ENCODE measurements at regions not wholly inside any gene's neighbourhood (a gene's known extent, or its start where the extent isn't known, plus 50 kb on each side); places are given as distances from the start of the nearest gene placed in this dataset.
A peak's percentile ranks its signal among the peaks of the same experiment; 100 is the strongest.

DNA sequence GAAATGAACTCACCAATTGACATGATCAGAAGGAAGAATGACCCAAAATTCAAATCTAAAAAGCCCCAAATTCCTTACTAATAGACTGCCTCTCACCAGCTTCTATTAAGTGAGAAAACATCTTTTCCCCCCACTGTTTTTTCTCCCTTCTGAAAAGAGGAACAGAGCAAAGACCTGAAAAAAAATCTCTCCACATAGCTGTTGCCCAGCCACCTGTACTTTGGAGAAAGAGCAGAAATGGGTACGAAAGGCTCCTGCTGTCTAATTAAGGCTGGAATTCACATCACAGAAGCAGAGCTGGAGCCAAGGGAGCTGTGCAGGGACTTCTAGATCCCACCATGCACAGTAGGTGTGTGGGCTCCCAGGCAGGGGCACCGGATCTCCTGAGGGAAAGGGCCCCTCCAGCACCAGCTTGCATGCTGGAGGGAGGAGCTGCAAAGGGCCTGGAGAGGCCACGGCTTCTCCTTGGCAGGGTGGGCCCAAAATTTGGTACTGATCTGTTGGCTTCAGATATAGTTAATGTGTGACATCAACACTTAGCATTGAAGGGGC lies 73.2 kb upstream of the DUSP22 start (continued):
- no peak for TF ChIP-seq RCOR1 (conservative IDR thresholded peaks at IDR 0.05; ENCODE audit: low read depth, low read length)
- peak; percentile 41; the same call in 1 of the 2 replicates for TF ChIP-seq TAF1 (IDR thresholded peaks at IDR 0.05; ENCODE audit: borderline replicate concordance, low read depth, low read length)
- TF ChIP-seq, protein P1, sequence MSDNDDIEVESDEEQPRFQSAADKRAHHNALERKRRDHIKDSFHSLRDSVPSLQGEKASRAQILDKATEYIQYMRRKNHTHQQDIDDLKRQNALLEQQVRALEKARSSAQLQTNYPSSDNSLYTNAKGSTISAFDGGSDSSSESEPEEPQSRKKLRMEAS (IDR thresholded peaks at IDR 0.05; ENCODE audit: low read depth, low read length), result no peak
- TF ChIP-seq, protein P2, sequence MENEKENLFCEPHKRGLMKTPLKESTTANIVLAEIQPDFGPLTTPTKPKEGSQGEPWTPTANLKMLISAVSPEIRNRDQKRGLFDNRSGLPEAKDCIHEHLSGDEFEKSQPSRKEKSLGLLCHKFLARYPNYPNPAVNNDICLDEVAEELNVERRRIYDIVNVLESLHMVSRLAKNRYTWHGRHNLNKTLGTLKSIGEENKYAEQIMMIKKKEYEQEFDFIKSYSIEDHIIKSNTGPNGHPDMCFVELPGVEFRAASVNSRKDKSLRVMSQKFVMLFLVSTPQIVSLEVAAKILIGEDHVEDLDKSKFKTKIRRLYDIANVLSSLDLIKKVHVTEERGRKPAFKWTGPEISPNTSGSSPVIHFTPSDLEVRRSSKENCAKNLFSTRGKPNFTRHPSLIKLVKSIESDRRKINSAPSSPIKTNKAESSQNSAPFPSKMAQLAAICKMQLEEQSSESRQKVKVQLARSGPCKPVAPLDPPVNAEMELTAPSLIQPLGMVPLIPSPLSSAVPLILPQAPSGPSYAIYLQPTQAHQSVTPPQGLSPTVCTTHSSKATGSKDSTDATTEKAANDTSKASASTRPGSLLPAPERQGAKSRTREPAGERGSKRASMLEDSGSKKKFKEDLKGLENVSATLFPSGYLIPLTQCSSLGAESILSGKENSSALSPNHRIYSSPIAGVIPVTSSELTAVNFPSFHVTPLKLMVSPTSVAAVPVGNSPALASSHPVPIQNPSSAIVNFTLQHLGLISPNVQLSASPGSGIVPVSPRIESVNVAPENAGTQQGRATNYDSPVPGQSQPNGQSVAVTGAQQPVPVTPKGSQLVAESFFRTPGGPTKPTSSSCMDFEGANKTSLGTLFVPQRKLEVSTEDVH (IDR thresholded peaks at IDR 0.05; ENCODE audit: low read depth, partially characterized antibody), result no peak
- no peak for TF ChIP-seq SRF (IDR thresholded peaks at IDR 0.05; ENCODE audit: low read depth in 2 of 2, low read length in 2 of 2)
- no peak for TF ChIP-seq MEF2B (IDR thresholded peaks at IDR 0.05; ENCODE audit: partially characterized antibody, poor library complexity, severe bottlenecking)
- no peak for TF ChIP-seq CBX3 (IDR thresholded peaks at IDR 0.05; ENCODE audit: borderline replicate concordance, low read depth)
- no peak for TF ChIP-seq BRCA1 (IDR thresholded peaks at IDR 0.05; ENCODE audit: low read depth, low read length)
- no peak for TF ChIP-seq GABPA (IDR thresholded peaks at IDR 0.05; ENCODE audit: low read depth)
- no peak for TF ChIP-seq NBN (IDR thresholded peaks at IDR 0.05)
- 0 out of 2 replicates have a peak, but pooled peaks have one; percentile 16 for TF ChIP-seq MXI1 (IDR thresholded peaks at IDR 0.05; ENCODE audit: low read depth, low read length)
- no peak for TF ChIP-seq CHD4 (IDR thresholded peaks at IDR 0.05)
- TF ChIP-seq GATAD2B (conservative IDR thresholded peaks at IDR 0.05; ENCODE audit: low read depth), result peak; percentile 14; the same call in 1 of the 2 replicates
- TF ChIP-seq, protein P3, sequence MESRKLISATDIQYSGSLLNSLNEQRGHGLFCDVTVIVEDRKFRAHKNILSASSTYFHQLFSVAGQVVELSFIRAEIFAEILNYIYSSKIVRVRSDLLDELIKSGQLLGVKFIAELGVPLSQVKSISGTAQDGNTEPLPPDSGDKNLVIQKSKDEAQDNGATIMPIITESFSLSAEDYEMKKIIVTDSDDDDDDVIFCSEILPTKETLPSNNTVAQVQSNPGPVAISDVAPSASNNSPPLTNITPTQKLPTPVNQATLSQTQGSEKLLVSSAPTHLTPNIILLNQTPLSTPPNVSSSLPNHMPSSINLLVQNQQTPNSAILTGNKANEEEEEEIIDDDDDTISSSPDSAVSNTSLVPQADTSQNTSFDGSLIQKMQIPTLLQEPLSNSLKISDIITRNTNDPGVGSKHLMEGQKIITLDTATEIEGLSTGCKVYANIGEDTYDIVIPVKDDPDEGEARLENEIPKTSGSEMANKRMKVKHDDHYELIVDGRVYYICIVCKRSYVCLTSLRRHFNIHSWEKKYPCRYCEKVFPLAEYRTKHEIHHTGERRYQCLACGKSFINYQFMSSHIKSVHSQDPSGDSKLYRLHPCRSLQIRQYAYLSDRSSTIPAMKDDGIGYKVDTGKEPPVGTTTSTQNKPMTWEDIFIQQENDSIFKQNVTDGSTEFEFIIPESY (IDR thresholded peaks at IDR 0.05), result no peak
- TF ChIP-seq EZH2 (IDR thresholded peaks at IDR 0.05; ENCODE audit: borderline replicate concordance, control insufficient read depth, low read depth, low read length), result no peak
- no peak for TF ChIP-seq CREB1 (IDR thresholded peaks at IDR 0.05; ENCODE audit: low read depth)
- TF ChIP-seq STAT1 (conservative IDR thresholded peaks at IDR 0.05), result no peak
- no peak for TF ChIP-seq MEF2A (IDR thresholded peaks at IDR 0.05; ENCODE audit: insufficient read depth, low read depth, low read length)
- TF ChIP-seq MLLT1 (IDR thresholded peaks at IDR 0.05), result peak; percentile 18; the same call in 1 of the 2 replicates
- TF ChIP-seq LARP7 (IDR thresholded peaks at IDR 0.05), result no peak
- no peak for TF ChIP-seq FOS (IDR thresholded peaks at IDR 0.05; ENCODE audit: borderline replicate concordance, extremely low read depth, insufficient read length)
- peak; percentile 90; the same call in 1 of the 2 replicates for TF ChIP-seq ZNF384 (IDR thresholded peaks at IDR 0.05; ENCODE audit: borderline replicate concordance, low read depth, low read length)
- TF ChIP-seq EED (IDR thresholded peaks at IDR 0.05; ENCODE audit: low read depth), result 0 out of 2 replicates have a peak, but pooled peaks have one; percentile 34
- no peak for TF ChIP-seq RELA (IDR thresholded peaks at IDR 0.05; ENCODE audit: borderline replicate concordance, partially characterized antibody)
- no peak for TF ChIP-seq HDAC6 (IDR thresholded peaks at IDR 0.05; ENCODE audit: unreplicated experiment)
- no peak for TF ChIP-seq NR2C1 (IDR thresholded peaks at IDR 0.05)
- no peak for TF ChIP-seq NRF1 (conservative IDR thresholded peaks at IDR 0.05; ENCODE audit: low read depth, low read length)
